ENCODE measurements at regions not wholly inside any gene's neighbourhood (a gene's known extent, or its start where the extent isn't known, plus 50 kb on each side); places are given as distances from the start of the nearest gene placed in this dataset.

DNA sequence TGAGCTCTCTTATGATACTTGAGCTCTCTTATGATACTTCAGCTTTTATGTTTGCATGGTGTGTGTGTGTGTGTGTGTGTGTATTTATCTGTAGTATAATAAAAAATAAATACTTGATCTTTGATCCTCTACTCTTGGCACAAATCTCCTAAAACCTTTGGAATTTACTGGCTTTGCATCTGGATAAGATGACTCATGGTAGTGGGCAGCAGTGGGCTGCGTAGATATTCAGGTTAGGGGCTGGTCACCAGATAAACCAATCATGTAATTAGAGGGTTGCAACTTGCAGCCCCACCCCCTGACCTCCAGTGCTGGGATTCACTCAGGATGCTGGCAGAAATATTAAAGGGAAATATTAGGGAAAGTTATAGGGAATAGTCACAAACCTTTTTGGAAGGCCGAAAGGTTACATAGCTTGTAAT, 151.9 kb upstream of the COL21A1 start:
- ChIA-PET CTCF (ENCODE audit: partially characterized antibody) (interaction anchor here (0.6 to 1.6 kb wide), 7 partner anchors 25 to 777 kb away, joined by 3 to 6 read pairs (median 3); no protein-coding TSS in a partner anchor), POLR2A (ENCODE audit: partially characterized antibody) (interaction anchor here (0.6 kb wide), 1 partner anchor 167 kb away, joined by 3 read pairs; no protein-coding TSS in a partner anchor)
- WGBS, 2 experiments (ENCODE audit: extremely low coverage in 1 of 2, insufficient coverage in 1 of 2, insufficient read length in 1 of 2, insufficient replicate concordance in 2 of 2, low coverage in 1 of 2, low lambda C conversion rate in 2 of 2, missing lambda C conversion rate in 1 of 2) = 90% methylated on average over 2 of the region's 2 CpGs; no CpG with 5 or more reads in 1 of the 2 experiments
- Histone ChIP-seq H3K4me1 (replicated peaks in 1 of 4; ENCODE audit: control insufficient read depth in 3 of 4, insufficient read depth in 4 of 4, low read length in 3 of 4) (peaks cover 0 to 3% (median 0%) of the 10 kb centered on the region in 4 experiments; a peak in 1 of 7 replicates), H4K8ac (ENCODE audit: extremely low read depth, insufficient read depth, low read length) (no peak overlapping the region), H3K4ac (replicated peaks; ENCODE audit: insufficient read length, low read depth, low read length) (no peak overlapping the region), H2BK5ac (ENCODE audit: low read depth, low read length) (no peak overlapping the region), H4K20me1 (replicated peaks in 1 of 2; ENCODE audit: control insufficient read depth in 1 of 2, insufficient read depth in 2 of 2, low read length in 2 of 2) (no peaks in the 10 kb centered on the region), H3K36me3 (ENCODE audit: control insufficient read depth in 2 of 4, insufficient read depth in 4 of 4, low read length in 3 of 4) (no peaks in the 10 kb centered on the region), H4K91ac (replicated peaks; ENCODE audit: insufficient read length, low read length) (no peak overlapping the region), H3K4me2 (ENCODE audit: insufficient read depth in 1 of 2, low read depth in 2 of 2, low read length in 2 of 2) (no peak overlapping the region), H2BK20ac (ENCODE audit: low read length) (no peak overlapping the region), H2AK5ac (ENCODE audit: low read depth, low read length) (no peak overlapping the region), H2BK15ac (ENCODE audit: low read length) (no peak overlapping the region), H2BK12ac (ENCODE audit: low read depth, low read length) (no peak overlapping the region), H2BK120ac (replicated peaks; ENCODE audit: low read depth, low read length) (no peak overlapping the region), H3K9me3 (ENCODE audit: insufficient read depth in 2 of 2, low read depth in 1 of 2, low read length in 1 of 2) (no peaks in the 10 kb centered on the region), H3K4me3 (ENCODE audit: extremely low read depth in 1 of 4, insufficient read depth in 2 of 4, low read depth in 3 of 4, low read length in 4 of 4) (no peak overlapping the region), H3K27ac (ENCODE audit: low read depth, low read length) (no peak overlapping the region), H3K27me3 (replicated peaks in 1 of 4; ENCODE audit: control insufficient read depth in 3 of 4, extremely low read depth in 1 of 4, insufficient read depth in 3 of 4, low read length in 3 of 4) (no peaks in the 10 kb centered on the region), H3K14ac (ENCODE audit: insufficient read length) (no peak overlapping the region), H3K56ac (replicated peaks; ENCODE audit: insufficient read length, low read depth, low read length) (no peak overlapping the region), H3K9ac (replicated peaks in 1 of 4; ENCODE audit: extremely low read depth in 1 of 4, low read depth in 3 of 4, low read length in 3 of 4) (no peak overlapping the region), H3K23ac (ENCODE audit: insufficient read length) (no peak overlapping the region), H3K79me1 (ENCODE audit: low read depth, low read length) (no peaks in the 10 kb centered on the region), H2AFZ (ENCODE audit: low read length) (0 out of 2 replicates have a peak overlapping the region, but pooled peaks have one; percentile 36), H3K23me2 (ENCODE audit: low read depth, low read length) (no peaks in the 10 kb centered on the region), H3K18ac (ENCODE audit: extremely low read depth, low read length) (no peak overlapping the region), H4K5ac (ENCODE audit: insufficient read length, low read depth, low read length) (no peak overlapping the region), H3K79me2 (ENCODE audit: control insufficient read depth in 1 of 2, insufficient read depth in 2 of 2, low read length in 2 of 2) (no peaks in the 10 kb centered on the region)
- DNase-seq (ENCODE audit: low read depth in 1 of 2, low spot score in 2 of 2) = peak in 1 of 2 experiments; percentile 9
- FAIRE-seq = no peak
- TF ChIP-seq SIX5 (IDR thresholded peaks at IDR 0.05; ENCODE audit: low read depth, low read length) (no peak), HDAC6 (IDR thresholded peaks at IDR 0.05; ENCODE audit: low read depth, low read length) (no peak), ZNF274 (IDR thresholded peaks at IDR 0.05; ENCODE audit: borderline replicate concordance, extremely low read depth, low read length) (no peak), KDM1A (IDR thresholded peaks at IDR 0.05; ENCODE audit: borderline replicate concordance, low read length) (no peak), EP300 (IDR thresholded peaks at IDR 0.05; ENCODE audit: borderline replicate concordance in 1 of 2, low read depth in 2 of 2, low read length in 2 of 2) (no peak), SAP30 (IDR thresholded peaks at IDR 0.05; ENCODE audit: insufficient read depth, insufficient replicate concordance, low read length) (no peak), TBP (IDR thresholded peaks at IDR 0.05; ENCODE audit: low read depth, low read length) (no peak), SP2 (IDR thresholded peaks at IDR 0.05; ENCODE audit: low read length) (no peak), YY1 (IDR thresholded peaks at IDR 0.05; ENCODE audit: low read depth, low read length) (no peak)
